ENCODE measurements at regions not wholly inside any gene's neighbourhood (a gene's known extent, or its start where the extent isn't known, plus 50 kb on each side); places are given as distances from the start of the nearest gene placed in this dataset.

DNA sequence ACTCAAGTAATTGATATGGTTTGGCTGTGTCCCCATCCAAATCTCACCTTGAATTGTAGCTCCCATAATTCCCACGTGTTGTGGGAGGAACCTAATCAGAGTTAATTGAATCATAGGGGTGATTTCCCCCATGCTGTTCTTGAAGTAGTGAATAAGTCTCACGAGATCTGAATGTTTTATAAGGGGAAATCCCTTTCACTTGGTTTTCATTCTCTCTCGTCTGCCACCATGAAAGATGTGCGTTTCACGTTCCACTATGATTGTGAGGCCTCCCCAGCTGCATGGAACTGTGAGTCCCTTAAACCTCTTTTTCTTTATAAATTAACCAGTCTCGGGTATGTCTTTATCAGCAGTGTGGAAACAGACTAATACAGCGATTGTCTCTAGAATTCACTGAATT is 135.4 kb downstream of the BACH1 start (continued):
- TF ChIP-seq, protein P1, sequence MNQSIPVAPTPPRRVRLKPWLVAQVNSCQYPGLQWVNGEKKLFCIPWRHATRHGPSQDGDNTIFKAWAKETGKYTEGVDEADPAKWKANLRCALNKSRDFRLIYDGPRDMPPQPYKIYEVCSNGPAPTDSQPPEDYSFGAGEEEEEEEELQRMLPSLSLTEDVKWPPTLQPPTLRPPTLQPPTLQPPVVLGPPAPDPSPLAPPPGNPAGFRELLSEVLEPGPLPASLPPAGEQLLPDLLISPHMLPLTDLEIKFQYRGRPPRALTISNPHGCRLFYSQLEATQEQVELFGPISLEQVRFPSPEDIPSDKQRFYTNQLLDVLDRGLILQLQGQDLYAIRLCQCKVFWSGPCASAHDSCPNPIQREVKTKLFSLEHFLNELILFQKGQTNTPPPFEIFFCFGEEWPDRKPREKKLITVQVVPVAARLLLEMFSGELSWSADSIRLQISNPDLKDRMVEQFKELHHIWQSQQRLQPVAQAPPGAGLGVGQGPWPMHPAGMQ (IDR thresholded peaks at IDR 0.05; ENCODE audit: borderline replicate concordance), result no peak
- TF ChIP-seq MEF2B (IDR thresholded peaks at IDR 0.05; ENCODE audit: partially characterized antibody, poor library complexity, severe bottlenecking) (no peak), ZNF622 (IDR thresholded peaks at IDR 0.05) (no peak), BHLHE40 (IDR thresholded peaks at IDR 0.05; ENCODE audit: borderline replicate concordance in 1 of 2, low read depth in 2 of 2, low read length in 1 of 2) (no peak), POU2F2 (IDR thresholded peaks at IDR 0.05; ENCODE audit: borderline replicate concordance, low read depth, low read length) (no peak), WRNIP1 (IDR thresholded peaks at IDR 0.05; ENCODE audit: borderline replicate concordance, low read depth, low read length) (no peak), PAX5 (IDR thresholded peaks at IDR 0.05; ENCODE audit: borderline replicate concordance, low read depth, low read length) (no peak), SIN3A (IDR thresholded peaks at IDR 0.05; ENCODE audit: low read depth, low read length) (no peak), MYB (IDR thresholded peaks at IDR 0.05; ENCODE audit: borderline replicate concordance, low read depth, low read length) (no peak)
- TF ChIP-seq, protein P2, sequence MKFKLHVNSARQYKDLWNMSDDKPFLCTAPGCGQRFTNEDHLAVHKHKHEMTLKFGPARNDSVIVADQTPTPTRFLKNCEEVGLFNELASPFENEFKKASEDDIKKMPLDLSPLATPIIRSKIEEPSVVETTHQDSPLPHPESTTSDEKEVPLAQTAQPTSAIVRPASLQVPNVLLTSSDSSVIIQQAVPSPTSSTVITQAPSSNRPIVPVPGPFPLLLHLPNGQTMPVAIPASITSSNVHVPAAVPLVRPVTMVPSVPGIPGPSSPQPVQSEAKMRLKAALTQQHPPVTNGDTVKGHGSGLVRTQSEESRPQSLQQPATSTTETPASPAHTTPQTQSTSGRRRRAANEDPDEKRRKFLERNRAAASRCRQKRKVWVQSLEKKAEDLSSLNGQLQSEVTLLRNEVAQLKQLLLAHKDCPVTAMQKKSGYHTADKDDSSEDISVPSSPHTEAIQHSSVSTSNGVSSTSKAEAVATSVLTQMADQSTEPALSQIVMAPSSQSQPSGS (IDR thresholded peaks at IDR 0.05; ENCODE audit: low read length), result no peak
- TF ChIP-seq, protein P3, sequence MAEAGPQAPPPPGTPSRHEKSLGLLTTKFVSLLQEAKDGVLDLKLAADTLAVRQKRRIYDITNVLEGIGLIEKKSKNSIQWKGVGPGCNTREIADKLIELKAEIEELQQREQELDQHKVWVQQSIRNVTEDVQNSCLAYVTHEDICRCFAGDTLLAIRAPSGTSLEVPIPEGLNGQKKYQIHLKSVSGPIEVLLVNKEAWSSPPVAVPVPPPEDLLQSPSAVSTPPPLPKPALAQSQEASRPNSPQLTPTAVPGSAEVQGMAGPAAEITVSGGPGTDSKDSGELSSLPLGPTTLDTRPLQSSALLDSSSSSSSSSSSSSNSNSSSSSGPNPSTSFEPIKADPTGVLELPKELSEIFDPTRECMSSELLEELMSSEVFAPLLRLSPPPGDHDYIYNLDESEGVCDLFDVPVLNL (IDR thresholded peaks at IDR 0.05; ENCODE audit: low read depth, low read length), result no peak
